GM18502 (cell line): ENCODE measurements at regions not wholly inside any gene's neighbourhood (a gene's known extent, or its start where the extent isn't known, plus 50 kb on each side); places are given as distances from the start of the nearest gene placed in this dataset.
"Not testable (repeated sequence)": the region's sequence is repeated elsewhere in the genome, so short reads cannot be mapped to it uniquely, and the experiment has no call there.

Experiments
- ATAC-seq: cut with Tn5 transposase; IDR thresholded peaks from one replicate; pipeline ENCODE4 v1.9.1; 2021; ENCODE audit warnings: mild to moderate bottlenecking; ENCODE audit not compliant: unreplicated experiment, poor library complexity

GRCh38 chr10:9097206-9097990 lies 1042.9 kb downstream of the GATA3 start:
- no peak for ATAC-seq

- ATAC-seq, result no peak
These were observed 1043.5 kb downstream of the GATA3 start for GRCh38 chr10:9097991-9098306.

DNA sequence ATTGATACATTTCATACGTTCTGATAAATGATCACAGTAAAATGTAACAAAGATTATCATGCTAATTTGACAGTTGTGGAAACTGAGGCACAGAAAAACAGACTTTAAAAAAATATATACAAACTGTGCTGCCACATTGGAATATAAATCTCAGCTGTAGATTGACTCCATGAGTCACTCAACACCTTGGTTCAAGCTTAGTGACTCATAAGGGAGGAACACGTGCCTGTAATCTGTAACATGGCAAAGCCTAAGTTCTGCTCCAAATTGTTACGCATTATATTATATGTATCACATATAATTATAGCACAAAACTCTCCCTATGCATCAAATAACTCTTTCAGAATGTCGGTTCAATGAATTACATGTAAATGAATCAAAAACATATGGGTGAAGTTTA lies 1047.5 kb downstream of the GATA3 start:
- no peak for ATAC-seq

DNA sequence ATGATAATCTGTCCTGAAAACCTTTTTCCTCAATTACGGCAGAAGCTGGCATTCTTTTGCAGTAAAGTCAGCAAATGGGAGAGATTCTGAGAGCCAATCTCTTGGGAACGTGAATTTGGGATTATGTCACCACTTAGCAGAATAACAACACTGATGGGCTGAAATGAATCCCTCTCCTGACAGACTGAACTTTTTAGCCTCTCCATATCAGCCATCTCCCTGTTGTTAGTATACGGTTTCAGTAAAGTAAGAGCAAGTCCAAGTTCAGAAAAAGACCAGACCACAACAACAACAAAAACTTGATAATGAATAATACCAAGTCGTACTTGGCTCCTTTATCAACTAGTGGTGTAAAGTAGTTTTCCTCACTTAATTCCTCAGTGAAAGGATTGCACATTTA lies 1048.8 kb downstream of the GATA3 start:
- no peak for ATAC-seq

- ATAC-seq, result no peak
These were observed 1057.5 kb downstream of the GATA3 start for GRCh38 chr10:9111976-9112375.

DNA sequence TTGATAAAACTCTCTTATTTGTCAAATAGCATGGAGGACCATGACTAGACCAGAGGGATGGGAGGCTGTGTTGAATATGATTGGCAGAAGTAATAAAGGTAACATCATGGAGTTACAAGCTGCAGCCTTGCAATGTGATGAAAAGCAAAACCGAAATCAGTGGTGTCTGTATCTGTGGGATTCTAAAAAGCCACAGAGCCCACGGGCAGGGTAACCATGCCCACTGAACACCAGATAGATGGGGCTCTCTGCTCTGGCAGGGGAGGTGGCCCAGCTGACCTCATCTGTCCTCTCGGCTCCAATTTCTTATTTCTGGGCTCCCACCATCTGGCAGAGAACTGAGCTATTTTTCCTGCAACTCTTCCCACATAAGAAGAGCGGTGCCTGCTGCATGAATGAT lies 1072.2 kb downstream of the GATA3 start:
- ATAC-seq, result no peak

GRCh38 chr10:9137368-9137767 lies 1082.9 kb downstream of the GATA3 start:
- ATAC-seq, result no peak

DNA sequence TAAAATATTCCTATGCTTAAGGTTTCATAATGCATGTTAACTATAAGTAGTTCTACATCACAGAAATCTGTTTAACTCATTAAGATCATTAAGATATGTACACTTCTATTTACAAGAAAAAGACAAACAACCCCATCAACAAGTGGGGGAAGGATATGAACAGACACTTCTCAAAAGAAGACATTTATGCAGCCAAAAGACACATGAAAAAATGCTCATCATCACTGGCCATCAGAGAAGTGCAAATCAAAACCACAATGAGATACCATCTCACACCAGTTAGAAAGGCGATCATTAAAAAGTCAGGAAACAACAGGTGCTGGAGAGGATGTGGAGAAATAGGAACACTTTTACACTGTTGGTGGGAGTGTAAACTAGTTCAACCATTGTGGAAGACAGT lies 1084.3 kb downstream of the GATA3 start:
- ATAC-seq, result not testable (repeated sequence)

- ATAC-seq, result no peak
These were observed 1085.9 kb downstream of the GATA3 start for GRCh38 chr10:9140373-9140772.

- ATAC-seq, result no peak
These were observed 1093.0 kb downstream of the GATA3 start for GRCh38 chr10:9147475-9147874.

GRCh38 chr10:9149134-9149533 lies 1094.6 kb downstream of the GATA3 start:
- no peak for ATAC-seq

DNA sequence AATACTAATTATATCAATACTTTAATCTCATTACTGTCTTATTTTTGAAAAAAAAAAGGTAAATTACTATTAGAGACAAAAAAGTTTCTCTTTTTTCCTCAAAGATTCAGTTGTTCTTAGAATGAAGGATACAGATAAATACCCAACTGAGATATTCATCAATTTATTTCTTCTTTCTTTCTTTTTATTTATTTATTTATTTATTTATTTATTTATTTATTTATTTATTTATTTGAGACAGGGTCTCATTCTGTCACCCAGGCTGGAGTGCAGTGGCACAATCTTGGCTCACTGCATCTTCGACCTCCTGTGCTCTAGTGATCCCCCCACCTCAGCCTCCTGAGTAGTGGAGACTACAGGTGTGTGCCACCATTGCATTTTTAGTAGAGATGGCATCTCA lies 1098.6 kb downstream of the GATA3 start:
- ATAC-seq, result not testable (repeated sequence)

DNA sequence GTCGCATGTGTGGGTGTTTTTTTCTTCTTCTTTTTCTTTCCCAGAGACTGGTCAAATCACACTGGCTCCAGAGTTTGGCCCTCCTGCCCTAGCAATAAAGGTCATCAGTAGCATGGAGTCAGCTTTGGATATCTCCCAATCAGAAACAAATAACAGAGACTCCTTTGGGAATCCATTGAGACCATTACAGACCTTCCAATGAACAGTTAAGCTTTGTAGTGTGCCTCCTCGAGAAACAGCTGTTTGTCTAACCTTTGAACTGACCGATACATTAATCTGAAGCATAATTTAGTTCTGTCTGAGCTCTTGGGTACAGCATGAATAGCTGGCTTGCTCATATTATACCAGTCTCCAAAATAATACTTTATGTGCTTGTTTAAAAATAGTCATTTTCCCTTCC lies 1103.2 kb downstream of the GATA3 start:
- no peak for ATAC-seq

DNA sequence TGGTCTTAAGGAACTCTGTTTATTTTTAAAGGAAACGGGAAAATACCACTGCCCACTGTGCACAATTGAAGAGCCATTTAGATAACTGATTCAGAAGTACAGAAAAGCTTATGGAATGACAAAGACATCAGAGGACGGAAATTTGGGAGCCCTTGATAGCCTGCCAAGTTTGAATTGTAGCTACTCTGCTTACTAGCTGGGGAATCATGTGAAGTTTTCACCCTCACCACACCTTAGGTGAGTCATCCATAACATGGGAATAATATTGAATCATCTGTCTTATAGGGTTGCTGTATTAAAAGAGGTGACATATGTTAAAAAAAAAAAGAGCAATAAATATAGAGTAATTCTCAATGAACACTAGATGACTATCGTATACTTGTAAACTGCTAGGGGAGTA lies 1104.2 kb downstream of the GATA3 start:
- ATAC-seq, result no peak

DNA sequence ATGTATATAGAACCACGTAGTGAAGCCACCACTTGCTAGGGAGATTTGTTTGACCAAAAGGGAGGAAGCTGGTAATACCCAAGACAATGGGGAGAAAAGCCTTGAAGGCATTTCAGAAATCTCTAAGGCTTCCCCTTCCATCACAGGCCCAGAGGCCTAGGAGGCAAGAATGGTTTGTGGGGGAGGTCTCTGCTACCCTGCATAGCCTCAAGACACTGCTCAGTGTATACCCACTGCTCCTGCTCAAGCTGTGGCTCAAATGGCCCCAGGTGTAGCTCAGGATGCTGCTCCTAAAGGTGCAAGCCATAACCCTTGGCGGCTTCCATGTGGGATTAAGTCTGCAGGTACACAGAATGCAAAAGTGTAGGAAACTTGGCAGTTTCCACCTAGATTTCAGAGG lies 1105.8 kb downstream of the GATA3 start:
- ATAC-seq, result no peak

DNA sequence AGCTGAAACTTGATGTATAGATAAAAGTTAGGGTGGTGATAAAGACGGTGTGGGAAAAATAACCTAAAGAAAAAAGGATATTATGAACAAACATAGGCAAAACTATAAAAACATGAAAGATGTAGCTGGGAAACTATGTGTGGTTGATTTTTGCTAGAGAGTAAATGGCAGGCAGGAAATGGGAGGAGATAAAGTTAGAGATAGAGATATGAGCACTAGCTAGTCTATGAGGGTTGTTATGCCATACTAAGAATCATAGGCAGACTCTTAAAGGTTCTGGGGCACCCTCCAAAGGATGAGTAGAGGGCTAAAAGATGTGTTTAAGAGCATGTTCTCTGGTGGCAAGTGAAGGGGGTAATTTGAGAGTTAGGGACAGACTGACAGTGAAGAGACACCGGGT lies 1109.2 kb downstream of the GATA3 start:
- no peak for ATAC-seq

GRCh38 chr10:9166770-9167169 lies 1112.3 kb downstream of the GATA3 start:
- no peak for ATAC-seq

DNA sequence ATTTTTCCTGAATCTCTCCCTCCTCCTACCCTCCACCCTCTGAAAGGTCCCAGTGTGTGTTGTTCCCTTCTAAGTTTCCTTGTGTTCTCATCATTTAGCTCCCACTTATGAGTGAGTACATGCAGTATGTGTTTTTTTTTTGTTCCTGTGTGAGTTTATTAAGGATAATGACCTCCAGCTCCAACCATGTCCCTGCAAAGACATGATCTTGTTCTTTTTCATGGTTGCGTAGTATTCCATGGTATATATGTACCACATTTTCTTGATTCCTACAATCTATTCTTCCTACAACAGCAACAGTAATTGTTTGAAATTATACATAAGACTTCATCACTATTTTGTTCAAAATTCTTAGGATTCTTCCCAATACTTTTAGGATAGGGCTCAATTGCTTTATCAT lies 1117.8 kb downstream of the GATA3 start:
- no peak for ATAC-seq

DNA sequence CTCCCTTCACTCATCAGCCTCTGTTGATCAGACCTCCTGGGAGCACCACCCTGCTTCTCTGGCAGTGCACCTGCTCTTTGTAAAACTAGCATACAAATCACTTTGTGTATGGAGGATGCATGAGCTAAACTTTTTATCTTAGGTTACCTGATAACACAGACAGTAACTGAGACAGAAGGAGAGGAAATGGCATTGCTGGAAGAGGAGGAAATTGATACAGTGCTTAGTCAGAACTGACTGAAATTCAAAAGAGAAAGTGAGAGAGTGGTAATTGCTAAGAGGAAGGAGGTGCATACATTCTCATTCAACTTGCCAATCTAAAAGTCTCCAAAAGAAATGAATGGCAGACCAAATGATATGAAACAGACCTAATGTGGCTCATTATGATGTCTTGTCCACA lies 1120.7 kb downstream of the GATA3 start:
- ATAC-seq, result peak; percentile 58

GRCh38 chr10:9183197-9183880 lies 1128.9 kb downstream of the GATA3 start:
- not testable (repeated sequence) for ATAC-seq

- ATAC-seq, result no peak
These were observed 1133.7 kb downstream of the GATA3 start for GRCh38 chr10:9188022-9188810.
